ENCODE measurements at regions not wholly inside any gene's neighbourhood (a gene's known extent, or its start where the extent isn't known, plus 50 kb on each side); places are given as distances from the start of the nearest gene placed in this dataset.

- no peak overlapping the region for H3K27ac ChIP-seq
- H3K4me1 ChIP-seq, result no peaks in the 10 kb centered on the region
- H3K27me3 ChIP-seq, result no peaks in the 10 kb centered on the region
- peaks cover 0 to 6% (median 0%) of the 10 kb centered on the region in 12 donors for H3K9me3 ChIP-seq
- ATAC-seq (no peak), DNase-seq (no peak)
- no peak overlapping the region for H3K4me3 ChIP-seq
- H3K36me3 ChIP-seq, result no peaks in the 10 kb centered on the region
- intact Hi-C loops (cut with DNase I), result loop anchor here in 6 of 10 donors (5.0 to 10.0 kb wide), 2 partner anchors 1486 to 1489 kb away; no protein-coding TSS in a partner anchor
- TF ChIP-seq CTCF (IDR thresholded peaks at IDR 0.05) (no peak), POLR2A (IDR thresholded peaks at IDR 0.05) (no peak)
Measured at GRCh38 chr11:22133776-22134175, 59.1 kb upstream of the ANO5 start.

GRCh38 chr11:22138264-22138663 lies 54.6 kb upstream of the ANO5 start:
- intact Hi-C loops (cut with DNase I), result loop anchor here in 5 of 10 donors (5.0 to 10.0 kb wide), 2 partner anchors 1491 to 1493 kb away; no protein-coding TSS in a partner anchor
- H3K27me3 ChIP-seq, result no peaks in the 10 kb centered on the region
- H3K9me3 ChIP-seq, result peaks cover 0 to 4% (median 0%) of the 10 kb centered on the region in 12 donors
- H3K36me3 ChIP-seq, result no peaks in the 10 kb centered on the region
- TF ChIP-seq POLR2A (IDR thresholded peaks at IDR 0.05) (no peak), CTCF (IDR thresholded peaks at IDR 0.05) (no peak)
- H3K27ac ChIP-seq, result no peak overlapping the region
- no peak for DNase-seq
- no peaks in the 10 kb centered on the region for H3K4me1 ChIP-seq
- H3K4me3 ChIP-seq, result no peak overlapping the region
- ATAC-seq, result no peak

All from heart left ventricle (tissue), 14 donors.